Activated CD4-positive, alpha-beta T cell treated with anti-CD3 and anti-CD28 coated beads for 1 hour (primary cell): ENCODE measurements at regions not wholly inside any gene's neighbourhood (a gene's known extent, or its start where the extent isn't known, plus 50 kb on each side); places are given as distances from the start of the nearest gene placed in this dataset.

Source experiments
- DNase-seq: peaks from one replicate; pipeline ENCODE4 v3.0.0-alpha.2; 2020

- no peak for DNase-seq
Observed at GRCh38 chr2:143906850-143907249, 613.1 kb downstream of the ZEB2 start.

GRCh38 chr2:143905587-143905986 lies 614.3 kb downstream of the ZEB2 start:
- no peak for DNase-seq

GRCh38 chr2:143903172-143903856 lies 616.6 kb downstream of the ZEB2 start:
- no peak for DNase-seq

GRCh38 chr2:143901185-143901842 lies 618.6 kb downstream of the ZEB2 start:
- no peak for DNase-seq

GRCh38 chr2:143899987-143900386 lies 619.9 kb downstream of the ZEB2 start:
- no peak for DNase-seq

- DNase-seq, result no peak
Observed at GRCh38 chr2:143893371-143893770, 626.5 kb downstream of the ZEB2 start.

GRCh38 chr2:143891879-143892308 lies 628.0 kb downstream of the ZEB2 start:
- no peak for DNase-seq

GRCh38 chr2:143890798-143891197 lies 629.1 kb downstream of the ZEB2 start:
- no peak for DNase-seq

- DNase-seq, result no peak
Observed at GRCh38 chr2:143889216-143889615, 630.7 kb downstream of the ZEB2 start.

GRCh38 chr2:143885461-143885860 lies 634.5 kb downstream of the ZEB2 start:
- DNase-seq, result no peak

GRCh38 chr2:143881246-143881645 lies 638.7 kb downstream of the ZEB2 start:
- DNase-seq, result no peak

- no peak for DNase-seq
Observed at GRCh38 chr2:143877876-143878530, 641.9 kb downstream of the ZEB2 start.

- no peak for DNase-seq
Observed at GRCh38 chr2:143877056-143877455, 642.9 kb downstream of the ZEB2 start.

- DNase-seq, result no peak
Observed at GRCh38 chr2:143875295-143876233, 644.4 kb downstream of the ZEB2 start.

- DNase-seq, result no peak
Observed at GRCh38 chr2:143873886-143874285, 646.0 kb downstream of the ZEB2 start.

GRCh38 chr2:143870696-143871095 lies 649.2 kb downstream of the ZEB2 start:
- DNase-seq, result no peak

- DNase-seq, result no peak
Observed at GRCh38 chr2:143856978-143857377, 662.9 kb downstream of the ZEB2 start.

- DNase-seq, result no peak
Observed at GRCh38 chr2:143852759-143853158, 667.2 kb downstream of the ZEB2 start.

- no peak for DNase-seq
Observed at GRCh38 chr2:143850084-143850483, 669.8 kb downstream of the ZEB2 start.

- no peak for DNase-seq
Observed at GRCh38 chr2:143847257-143847656, 672.7 kb downstream of the ZEB2 start.

GRCh38 chr2:143844986-143845385 lies 674.9 kb downstream of the ZEB2 start:
- DNase-seq, result no peak

GRCh38 chr2:143843686-143844085 lies 676.2 kb downstream of the ZEB2 start:
- no peak for DNase-seq

- DNase-seq, result no peak
Observed at GRCh38 chr2:143842836-143843235, 677.1 kb downstream of the ZEB2 start.
